Dendritic cell treated with granulocyte-macrophage colony-stimulating factor and Interleukin-4, amounts not matched to agents 40 ng/mL and 50 ng/mL, for 4 days (primary cell): ENCODE measurements at regions not wholly inside any gene's neighbourhood (a gene's known extent, or its start where the extent isn't known, plus 50 kb on each side); places are given as distances from the start of the nearest gene placed in this dataset.

Experiments used
- H3K27ac Mint-ChIP-seq: one replicate; pipeline ENCODE4 v1.8.0; 2022; ENCODE audit warnings: mild to moderate bottlenecking, mixed read lengths
- H3K27me3 Mint-ChIP-seq: one replicate; pipeline ENCODE4 v1.8.0; 2022; ENCODE audit warnings: mild to moderate bottlenecking, mixed read lengths
- H3K36me3 Mint-ChIP-seq: one replicate; pipeline ENCODE4 v1.8.0; 2022; ENCODE audit warnings: low read depth, mixed read lengths
- H3K4me1 Mint-ChIP-seq: one replicate; pipeline ENCODE4 v1.8.0; 2022; ENCODE audit warnings: low read depth, mixed read lengths
- H3K4me3 Mint-ChIP-seq: one replicate; pipeline ENCODE4 v1.8.0; 2022; ENCODE audit warnings: mild to moderate bottlenecking, moderate library complexity, mixed read lengths
- H3K9me3 Mint-ChIP-seq: one replicate; pipeline ENCODE4 v1.8.0; 2022; ENCODE audit warnings: mixed read lengths
- intact Hi-C: fragments of 100-400 bp; cut with micrococcal nuclease; formaldehyde crosslinking; loops from one replicate; pipeline ENCODE4 v1.15.0; 2022

GRCh38 chr4:175540732-175541131, 271.3 kb downstream of the GPM6A start:
- Mint-ChIP-seq H3K27ac (no peak overlapping the region), H3K4me1 (no peaks in the 10 kb centered on the region), H3K9me3 (no peaks in the 10 kb centered on the region), H3K4me3 (no peak overlapping the region), H3K36me3 (no peaks in the 10 kb centered on the region), H3K27me3 (no peaks in the 10 kb centered on the region)
- intact Hi-C loops = no loop called here

DNA sequence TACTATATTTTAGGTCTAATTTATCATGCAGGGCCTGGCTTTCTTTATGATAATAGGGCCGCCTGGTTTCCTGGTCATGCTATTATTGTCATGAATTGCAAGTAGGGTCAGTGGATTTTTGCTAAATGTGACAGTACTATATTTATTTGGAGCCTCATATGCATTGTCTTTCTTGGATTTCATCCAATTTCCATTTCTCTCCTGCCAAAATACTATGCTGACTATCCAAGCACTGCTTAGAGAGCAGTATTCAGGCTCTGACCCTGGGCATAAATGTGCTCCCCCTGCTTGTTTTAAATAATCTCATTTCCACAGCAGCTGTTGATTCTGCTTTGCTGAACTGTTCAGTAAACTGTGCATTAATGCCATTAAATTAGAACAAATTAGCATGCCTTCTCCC, 269.3 kb downstream of the GPM6A start:
- H3K9me3 Mint-ChIP-seq = no peaks in the 10 kb centered on the region
- H3K4me3 Mint-ChIP-seq = no peak overlapping the region
- no peaks in the 10 kb centered on the region for H3K4me1 Mint-ChIP-seq
- H3K27me3 Mint-ChIP-seq = no peaks in the 10 kb centered on the region
- intact Hi-C loops = no loop called here
- H3K27ac Mint-ChIP-seq = no peak overlapping the region
- H3K36me3 Mint-ChIP-seq = no peaks in the 10 kb centered on the region

GRCh38 chr4:175559126-175559525, 252.9 kb downstream of the GPM6A start:
- intact Hi-C loops = no loop called here
- Mint-ChIP-seq H3K27me3 (no peaks in the 10 kb centered on the region), H3K9me3 (no peaks in the 10 kb centered on the region), H3K4me3 (no peak overlapping the region), H3K27ac (no peak overlapping the region), H3K36me3 (no peaks in the 10 kb centered on the region), H3K4me1 (no peaks in the 10 kb centered on the region)

DNA sequence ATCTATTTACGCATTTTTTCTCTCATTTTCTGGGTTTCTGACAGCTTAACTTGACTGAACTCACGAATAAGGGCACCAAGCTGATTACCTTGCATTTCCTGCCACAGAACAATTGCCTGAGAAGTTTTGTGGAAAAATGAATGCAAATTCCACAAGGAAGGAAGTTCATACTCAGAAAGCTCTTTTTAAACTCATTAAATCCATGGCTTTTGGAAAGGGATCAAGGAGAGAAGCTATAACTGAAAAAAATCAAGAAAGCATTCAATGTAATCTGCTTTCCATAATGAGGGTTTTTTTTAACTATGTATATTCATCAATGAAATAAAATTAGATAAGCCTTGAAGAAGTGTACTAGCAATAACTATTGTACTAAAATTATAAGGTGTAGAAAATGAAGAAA, 252.5 kb downstream of the GPM6A start:
- Mint-ChIP-seq H3K36me3 (no peaks in the 10 kb centered on the region), H3K27me3 (no peaks in the 10 kb centered on the region), H3K27ac (no peak overlapping the region), H3K4me1 (no peaks in the 10 kb centered on the region), H3K4me3 (no peak overlapping the region), H3K9me3 (no peaks in the 10 kb centered on the region)
- intact Hi-C loops = no loop called here

- H3K4me1 Mint-ChIP-seq = no peaks in the 10 kb centered on the region
- no peak overlapping the region for H3K4me3 Mint-ChIP-seq
- intact Hi-C loops = no loop called here
- H3K36me3 Mint-ChIP-seq = no peaks in the 10 kb centered on the region
- no peak overlapping the region for H3K27ac Mint-ChIP-seq
- no peaks in the 10 kb centered on the region for H3K27me3 Mint-ChIP-seq
- H3K9me3 Mint-ChIP-seq = no peaks in the 10 kb centered on the region
Observed at GRCh38 chr4:175560604-175561003, 251.5 kb downstream of the GPM6A start.

GRCh38 chr4:175561696-175562095, 250.4 kb downstream of the GPM6A start:
- H3K27ac Mint-ChIP-seq = no peak overlapping the region
- intact Hi-C loops = no loop called here
- H3K9me3 Mint-ChIP-seq = no peaks in the 10 kb centered on the region
- no peaks in the 10 kb centered on the region for H3K36me3 Mint-ChIP-seq
- no peak overlapping the region for H3K4me3 Mint-ChIP-seq
- no peaks in the 10 kb centered on the region for H3K4me1 Mint-ChIP-seq
- H3K27me3 Mint-ChIP-seq = no peaks in the 10 kb centered on the region

DNA sequence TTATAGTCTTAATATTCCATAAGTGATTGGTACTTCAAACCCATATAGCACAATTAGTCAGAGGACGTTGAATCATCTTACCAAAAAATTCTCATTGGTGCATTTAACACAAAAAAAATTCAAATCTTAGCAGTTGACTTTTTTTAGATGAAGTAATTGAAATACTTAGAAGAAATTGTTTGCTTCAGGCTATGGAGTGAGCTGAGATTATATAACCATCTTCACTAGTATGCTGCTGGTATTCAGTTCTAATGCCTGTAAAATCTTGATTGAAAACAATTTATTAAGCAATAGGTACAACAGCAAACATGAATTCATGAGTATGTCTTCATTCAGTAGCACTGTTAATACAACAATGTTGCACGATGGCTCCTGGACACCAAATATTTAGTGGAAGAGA, 250.0 kb downstream of the GPM6A start:
- Mint-ChIP-seq H3K4me1 (no peaks in the 10 kb centered on the region), H3K27ac (no peak overlapping the region), H3K36me3 (no peaks in the 10 kb centered on the region), H3K4me3 (no peak overlapping the region), H3K9me3 (no peaks in the 10 kb centered on the region), H3K27me3 (no peaks in the 10 kb centered on the region)
- intact Hi-C loops = no loop called here

GRCh38 chr4:175562542-175562941, 249.5 kb downstream of the GPM6A start:
- Mint-ChIP-seq H3K27me3 (no peaks in the 10 kb centered on the region), H3K9me3 (no peaks in the 10 kb centered on the region), H3K4me1 (no peaks in the 10 kb centered on the region), H3K27ac (no peak overlapping the region), H3K4me3 (no peak overlapping the region), H3K36me3 (no peaks in the 10 kb centered on the region)
- intact Hi-C loops = no loop called here
